ENCODE measurements at regions not wholly inside any gene's neighbourhood (a gene's known extent, or its start where the extent isn't known, plus 50 kb on each side); places are given as distances from the start of the nearest gene placed in this dataset.

DNA sequence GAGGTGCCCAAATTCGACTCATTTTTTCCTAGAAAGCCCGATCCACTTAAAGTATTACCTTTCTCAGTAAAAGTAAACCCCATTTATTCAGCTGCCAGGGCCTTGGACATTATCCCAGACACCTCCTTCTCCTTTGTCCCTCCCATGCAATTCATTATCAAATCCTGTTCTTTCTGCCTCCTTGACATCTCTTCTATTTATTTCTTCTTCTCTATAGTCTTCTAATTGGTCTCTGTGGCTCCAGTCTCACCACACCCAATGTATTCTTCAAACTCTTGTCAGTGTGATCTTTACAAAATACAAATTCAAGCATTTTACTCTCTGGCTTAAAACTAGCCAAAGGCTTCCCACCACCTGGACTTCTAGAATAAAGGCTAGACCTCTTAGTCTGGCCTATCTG, 120.3 kb downstream of the IL20RB start:
- CTCF ChIA-PET, result no interaction called here
- H3K4me3 ChIP-seq (ENCODE audit: low read depth, low read length), result no peak overlapping the region
- TF ChIP-seq, protein P1, sequence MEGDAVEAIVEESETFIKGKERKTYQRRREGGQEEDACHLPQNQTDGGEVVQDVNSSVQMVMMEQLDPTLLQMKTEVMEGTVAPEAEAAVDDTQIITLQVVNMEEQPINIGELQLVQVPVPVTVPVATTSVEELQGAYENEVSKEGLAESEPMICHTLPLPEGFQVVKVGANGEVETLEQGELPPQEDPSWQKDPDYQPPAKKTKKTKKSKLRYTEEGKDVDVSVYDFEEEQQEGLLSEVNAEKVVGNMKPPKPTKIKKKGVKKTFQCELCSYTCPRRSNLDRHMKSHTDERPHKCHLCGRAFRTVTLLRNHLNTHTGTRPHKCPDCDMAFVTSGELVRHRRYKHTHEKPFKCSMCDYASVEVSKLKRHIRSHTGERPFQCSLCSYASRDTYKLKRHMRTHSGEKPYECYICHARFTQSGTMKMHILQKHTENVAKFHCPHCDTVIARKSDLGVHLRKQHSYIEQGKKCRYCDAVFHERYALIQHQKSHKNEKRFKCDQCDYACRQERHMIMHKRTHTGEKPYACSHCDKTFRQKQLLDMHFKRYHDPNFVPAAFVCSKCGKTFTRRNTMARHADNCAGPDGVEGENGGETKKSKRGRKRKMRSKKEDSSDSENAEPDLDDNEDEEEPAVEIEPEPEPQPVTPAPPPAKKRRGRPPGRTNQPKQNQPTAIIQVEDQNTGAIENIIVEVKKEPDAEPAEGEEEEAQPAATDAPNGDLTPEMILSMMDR (IDR thresholded peaks at IDR 0.05; ENCODE audit: insufficient read depth, low read length, missing control alignments), result no peak
- POLR2A ChIA-PET, result no interaction called here
- DNase-seq (ENCODE audit: low read depth, low spot score), result no peak

DNA sequence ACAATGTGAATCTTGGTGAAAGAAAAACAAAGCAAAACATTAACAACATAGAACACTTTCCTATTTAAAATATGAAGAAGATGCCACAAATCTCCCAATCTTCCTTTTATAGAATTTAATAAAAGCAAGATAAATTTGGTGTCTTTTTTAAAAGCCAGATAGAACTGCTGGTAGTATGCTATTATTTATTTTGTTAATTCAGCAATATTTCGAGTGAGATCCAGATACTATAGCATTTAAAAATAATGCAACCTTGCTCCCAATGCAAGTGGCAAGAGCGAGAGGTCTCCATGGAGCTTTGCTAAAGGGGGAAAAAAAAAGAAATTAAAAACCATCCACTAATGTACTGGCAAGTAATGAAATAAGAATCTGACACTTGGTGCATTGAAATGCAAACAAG, 121.8 kb downstream of the IL20RB start:
- DNase-seq (ENCODE audit: low read depth, low spot score), result no peak
- H3K4me3 ChIP-seq (ENCODE audit: low read depth, low read length), result no peak overlapping the region
- CTCF ChIA-PET, result no interaction called here
- TF ChIP-seq, protein P1 (IDR thresholded peaks at IDR 0.05; ENCODE audit: insufficient read depth, low read length, missing control alignments), result no peak
- POLR2A ChIA-PET, result no interaction called here

DNA sequence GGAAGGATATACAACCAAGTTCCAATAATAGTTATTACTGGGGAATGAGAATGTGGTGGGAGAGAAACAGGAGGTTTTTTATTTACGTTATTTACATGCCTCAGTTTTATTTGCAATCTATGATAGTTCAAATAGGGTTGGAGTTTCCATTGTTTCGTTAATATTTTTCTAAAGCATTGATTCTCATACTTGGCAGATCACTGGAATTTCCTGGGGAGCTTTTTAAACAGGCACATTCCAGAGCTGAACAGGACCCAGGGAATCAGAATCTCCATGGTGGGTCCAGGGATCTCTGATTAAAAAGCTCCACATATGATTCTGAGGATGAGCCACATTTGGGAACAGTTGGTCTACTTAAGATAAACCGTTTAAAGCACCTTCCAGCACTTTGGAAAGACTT, 123.9 kb downstream of the IL20RB start:
- TF ChIP-seq, protein P1 (IDR thresholded peaks at IDR 0.05; ENCODE audit: insufficient read depth, low read length, missing control alignments), result no peak
- ChIA-PET CTCF (interaction anchor here (1.5 kb wide), 1 partner anchor 22 kb away, joined by 3 read pairs; no protein-coding TSS in a partner anchor), POLR2A (no interaction called here)

DNA sequence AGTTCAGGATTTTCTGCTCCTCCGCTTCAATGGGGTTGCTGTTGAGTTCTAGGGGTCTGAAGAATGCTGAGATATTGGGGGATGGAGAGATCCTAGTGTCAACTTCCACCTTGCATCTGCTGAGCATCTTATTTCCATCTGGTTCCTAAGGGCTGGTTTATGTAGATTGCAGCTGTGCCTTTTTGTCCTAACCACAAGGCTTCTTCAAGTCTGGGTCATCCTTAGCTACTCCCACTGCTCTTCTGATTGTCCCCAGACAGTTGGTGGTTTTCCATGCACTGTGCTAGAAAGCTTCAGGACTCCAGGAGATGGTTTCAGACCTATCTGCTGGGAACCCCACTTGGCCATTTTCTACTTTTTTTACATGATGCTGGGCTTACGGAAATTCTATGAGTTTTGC, 125.0 kb downstream of the IL20RB start:
- POLR2A ChIA-PET, result no interaction called here
- TF ChIP-seq, protein P1 (IDR thresholded peaks at IDR 0.05; ENCODE audit: insufficient read depth, low read length, missing control alignments), result no peak
- CTCF ChIA-PET, result interaction anchor here (1.5 kb wide), 1 partner anchor 21 kb away, joined by 3 read pairs; no protein-coding TSS in a partner anchor
- no peak for DNase-seq (ENCODE audit: low read depth, low spot score)
- H3K4me3 ChIP-seq (ENCODE audit: low read depth, low read length), result no peak overlapping the region

More for the DNA sequence above, 123.9 kb downstream of the IL20RB start:
- no peak for DNase-seq (ENCODE audit: low read depth, low spot score)
- H3K4me3 ChIP-seq (ENCODE audit: low read depth, low read length), result no peak overlapping the region

DNA sequence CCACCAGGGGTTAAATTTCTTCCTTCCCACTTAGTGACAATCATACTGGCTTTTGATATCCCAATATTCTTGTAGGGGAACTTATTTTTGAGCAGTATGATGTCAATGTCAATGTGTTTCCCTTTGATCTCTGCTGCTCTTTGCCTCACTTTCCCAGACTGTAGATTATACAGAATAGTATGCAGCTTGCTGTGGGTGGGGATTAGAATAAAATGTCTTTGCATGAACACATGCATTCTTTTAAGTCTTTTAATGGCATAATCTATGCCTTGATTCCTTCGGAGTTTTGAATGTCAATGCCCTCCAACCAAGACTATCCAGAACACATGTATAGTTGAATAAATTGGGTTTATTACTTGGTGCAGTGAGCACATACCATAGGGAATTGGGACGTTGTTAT, 125.5 kb downstream of the IL20RB start:
- TF ChIP-seq, protein P1 (IDR thresholded peaks at IDR 0.05; ENCODE audit: insufficient read depth, low read length, missing control alignments), result no peak
- H3K4me3 ChIP-seq (ENCODE audit: low read depth, low read length), result no peak overlapping the region
- no peak for DNase-seq (ENCODE audit: low read depth, low spot score)
- CTCF ChIA-PET, result no interaction called here
- POLR2A ChIA-PET, result no interaction called here

DNA sequence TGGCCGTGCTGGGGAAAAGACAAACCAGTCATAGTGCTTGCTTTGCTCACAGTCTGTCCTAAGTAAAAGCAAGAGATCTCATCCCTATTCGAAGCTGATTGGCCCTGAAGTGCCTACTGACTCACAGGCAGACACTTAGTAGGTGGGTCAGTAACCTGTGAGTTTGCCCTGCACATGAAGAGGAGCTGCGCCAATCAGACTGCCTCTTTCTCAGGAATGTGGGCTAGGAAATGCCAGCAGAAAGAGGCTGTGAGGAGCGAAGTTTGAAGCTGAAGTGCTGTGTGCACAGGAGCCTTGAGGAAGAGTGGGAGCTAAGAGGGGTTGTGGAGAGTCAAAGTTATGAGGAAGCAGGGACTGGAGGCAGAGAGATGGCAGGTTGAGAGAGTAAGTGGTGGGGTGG, 126.8 kb downstream of the IL20RB start:
- CTCF ChIA-PET, result interaction anchor here (1.3 kb wide), 1 partner anchor 20 kb away, joined by 5 read pairs; no protein-coding TSS in a partner anchor
- DNase-seq (ENCODE audit: low read depth, low spot score), result no peak
- H3K4me3 ChIP-seq (ENCODE audit: low read depth, low read length), result no peak overlapping the region
- TF ChIP-seq, protein P1 (IDR thresholded peaks at IDR 0.05; ENCODE audit: insufficient read depth, low read length, missing control alignments), result no peak
- POLR2A ChIA-PET, result no interaction called here
